Upper lobe of left lung (tissue), 4 donors: ENCODE measurements at regions not wholly inside any gene's neighbourhood (a gene's known extent, or its start where the extent isn't known, plus 50 kb on each side); places are given as distances from the start of the nearest gene placed in this dataset.

Experiments used
- CTCF ChIP-seq, 6 experiments: fragments of 450-650 bp in 4 of 6; fragments of 200-600 bp in 2 of 6; sonication (generic) in 2 of 6; IDR thresholded peaks; one replicate each; pipeline ENCODE4 v1.5.1; 2016 to 2019; ENCODE audit warnings: antibody characterized with exemption in 6 of 6
- EP300 ChIP-seq, 4 donors: sonication (generic); formaldehyde crosslinking; IDR thresholded peaks; one replicate each; pipeline ENCODE4 v1.5.1; 2017; ENCODE audit warnings: antibody characterized with exemption in 4 of 4, control low read depth in 2 of 4
- POLR2A ChIP-seq, 4 donors: fragments of 450-650 bp; IDR thresholded peaks; one replicate each; pipeline ENCODE4 v1.5.1; 2016 to 2017; ENCODE audit warnings: antibody characterized with exemption in 4 of 4, mild to moderate bottlenecking in 2 of 4
- POLR2AphosphoS5 ChIP-seq, 2 donors: sonication (generic); formaldehyde crosslinking; IDR thresholded peaks; one replicate each; pipeline ENCODE4 v1.5.1; 2017; ENCODE audit warnings: antibody characterized with exemption in 2 of 2

GRCh38 chr1:194474701-194475100, 1288.3 kb upstream of the B3GALT2 start:
- no peak for TF ChIP-seq CTCF (IDR thresholded peaks at IDR 0.05)
- TF ChIP-seq POLR2A (IDR thresholded peaks at IDR 0.05), result no peak
- TF ChIP-seq POLR2AphosphoS5 (IDR thresholded peaks at IDR 0.05), result no peak
- no peak for TF ChIP-seq EP300 (IDR thresholded peaks at IDR 0.05)
